Breast epithelium (tissue), 3 donors: ENCODE measurements at regions not wholly inside any gene's neighbourhood (a gene's known extent, or its start where the extent isn't known, plus 50 kb on each side); places are given as distances from the start of the nearest gene placed in this dataset.

Source experiments
- POLR2A ChIP-seq: fragments of 450-650 bp; IDR thresholded peaks from one replicate; pipeline ENCODE4 v1.6.1; 2016; ENCODE audit warnings: antibody characterized with exemption, mild to moderate bottlenecking, moderate library complexity
- POLR2AphosphoS5 ChIP-seq, 3 donors: sonication (generic); formaldehyde crosslinking; IDR thresholded peaks; one replicate each; pipeline ENCODE4 v1.6.1; 2017; ENCODE audit warnings: antibody characterized with exemption in 3 of 3
- TF ChIP-seq, protein P1 (sequence below), 3 donors: fragments of 450-650 bp; IDR thresholded peaks; one replicate each; pipeline ENCODE4 v1.5.1; 2016 to 2017; ENCODE audit warnings: antibody characterized with exemption in 3 of 3, mild to moderate bottlenecking in 3 of 3, moderate library complexity in 3 of 3

DNA sequence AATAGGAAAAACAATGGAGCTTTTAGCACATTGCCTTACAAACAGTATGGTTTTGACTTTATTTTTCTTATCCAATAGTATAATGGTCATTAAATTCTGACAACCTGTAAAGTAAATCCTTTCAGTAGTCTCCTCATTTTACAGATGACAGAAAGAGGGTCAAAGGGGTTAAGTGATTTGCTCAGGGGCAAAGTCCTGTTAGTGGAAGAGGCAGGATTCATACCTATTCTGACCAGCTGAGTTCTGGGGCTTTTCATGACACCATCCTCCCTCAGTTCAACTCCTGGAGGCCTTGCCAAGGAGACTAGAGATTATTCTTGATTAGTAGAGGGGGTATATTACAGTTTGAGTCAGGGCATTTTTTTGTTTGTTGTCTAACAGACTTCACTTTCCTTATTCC is 278.7 kb upstream of the DUSP10 start:
- TF ChIP-seq POLR2A (no peak), POLR2AphosphoS5 (IDR thresholded peaks at IDR 0.05) (no peak)
- TF ChIP-seq, protein P1, sequence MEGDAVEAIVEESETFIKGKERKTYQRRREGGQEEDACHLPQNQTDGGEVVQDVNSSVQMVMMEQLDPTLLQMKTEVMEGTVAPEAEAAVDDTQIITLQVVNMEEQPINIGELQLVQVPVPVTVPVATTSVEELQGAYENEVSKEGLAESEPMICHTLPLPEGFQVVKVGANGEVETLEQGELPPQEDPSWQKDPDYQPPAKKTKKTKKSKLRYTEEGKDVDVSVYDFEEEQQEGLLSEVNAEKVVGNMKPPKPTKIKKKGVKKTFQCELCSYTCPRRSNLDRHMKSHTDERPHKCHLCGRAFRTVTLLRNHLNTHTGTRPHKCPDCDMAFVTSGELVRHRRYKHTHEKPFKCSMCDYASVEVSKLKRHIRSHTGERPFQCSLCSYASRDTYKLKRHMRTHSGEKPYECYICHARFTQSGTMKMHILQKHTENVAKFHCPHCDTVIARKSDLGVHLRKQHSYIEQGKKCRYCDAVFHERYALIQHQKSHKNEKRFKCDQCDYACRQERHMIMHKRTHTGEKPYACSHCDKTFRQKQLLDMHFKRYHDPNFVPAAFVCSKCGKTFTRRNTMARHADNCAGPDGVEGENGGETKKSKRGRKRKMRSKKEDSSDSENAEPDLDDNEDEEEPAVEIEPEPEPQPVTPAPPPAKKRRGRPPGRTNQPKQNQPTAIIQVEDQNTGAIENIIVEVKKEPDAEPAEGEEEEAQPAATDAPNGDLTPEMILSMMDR (IDR thresholded peaks at IDR 0.05) = no peak
